NB4 (cell line): ENCODE measurements at regions not wholly inside any gene's neighbourhood (a gene's known extent, or its start where the extent isn't known, plus 50 kb on each side); places are given as distances from the start of the nearest gene placed in this dataset.

Experiments
- CTCF ChIP-seq: IDR thresholded peaks from one replicate; pipeline ENCODE4 v1.5.1; 2012; ENCODE audit warnings: low read depth, low read length
- MYC ChIP-seq: IDR thresholded peaks from 2 replicates; pipeline ENCODE4 v1.6.1; 2011; ENCODE audit warnings: low read depth, low read length
- POLR2A ChIP-seq: IDR thresholded peaks from 2 replicates; pipeline ENCODE4 v1.6.1; 2011; ENCODE audit warnings: mild to moderate bottlenecking; ENCODE audit not compliant: insufficient read length; ENCODE audit errors: extremely low read depth
- TF ChIP-seq, protein P1 (sequence below): IDR thresholded peaks from 2 replicates; pipeline ENCODE4 v1.6.1; 2011; ENCODE audit warnings: low read depth, low read length

DNA sequence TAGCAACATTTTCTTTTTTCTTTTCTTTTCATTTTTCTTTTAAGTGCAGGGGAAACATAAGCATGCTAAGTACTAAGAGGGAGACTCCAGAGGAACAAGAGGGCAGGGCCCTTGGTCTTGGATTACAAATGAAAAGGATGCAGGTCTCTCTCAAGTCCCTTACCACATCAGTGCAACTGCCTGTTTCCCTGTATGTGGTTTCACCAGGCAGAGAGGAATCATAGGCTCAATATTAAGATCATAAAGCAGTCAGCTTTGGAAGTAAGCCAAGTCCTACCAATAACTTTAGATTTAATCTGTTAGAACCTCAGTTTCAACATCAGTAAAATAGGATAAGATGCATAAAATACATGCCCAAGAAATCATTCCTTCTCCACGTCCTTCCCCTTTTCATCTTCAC, 422.7 kb upstream of the PAPPA start:
- TF ChIP-seq, protein P1, sequence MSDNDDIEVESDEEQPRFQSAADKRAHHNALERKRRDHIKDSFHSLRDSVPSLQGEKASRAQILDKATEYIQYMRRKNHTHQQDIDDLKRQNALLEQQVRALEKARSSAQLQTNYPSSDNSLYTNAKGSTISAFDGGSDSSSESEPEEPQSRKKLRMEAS: no peak
- no peak for TF ChIP-seq CTCF
- TF ChIP-seq POLR2A: no peak
- TF ChIP-seq MYC: no peak
